IMR-90 (cell line): ENCODE measurements at regions not wholly inside any gene's neighbourhood (a gene's known extent, or its start where the extent isn't known, plus 50 kb on each side); places are given as distances from the start of the nearest gene placed in this dataset.

Source experiments
- ATAC-seq: fragments of 200-7000 bp; cut with Tn5 transposase; 2 replicates; pipeline ENCODE4 v1.9.1; 2020; ENCODE audit warnings: low read depth, mild to moderate bottlenecking, moderate library complexity
- BruUV-seq: library from RNA; stranded (reverse); fragments of 400-500 nt; replicated peaks from 2 replicates; lab custom pipeline; 2021; lab: Mats Ljungman, UMichigan
- CTCF ChIA-PET: fragments of 300-600 bp; formaldehyde crosslinking; extraction: SDS; loops from one replicate; lab custom pipeline; 2021; ENCODE audit warnings: antibody characterized with exemption; lab: Yijun Ruan, JAX
- POLR2A ChIA-PET: fragments of 300-600 bp; sonication (Branson Sonifier 250); formaldehyde crosslinking; loops from one replicate; lab custom pipeline; 2022; ENCODE audit warnings: antibody characterized with exemption; ENCODE audit not compliant: unreplicated experiment; lab: Charles Lee
- DNase-seq: peaks from one replicate; pipeline ENCODE4 v3.0.0; 2013
- H2AFZ ChIP-seq: replicated peaks from 2 replicates; pipeline ENCODE3; 2013; ENCODE audit warnings: low read length, mild to moderate bottlenecking; ENCODE audit not compliant: poor library complexity
- H2AK5ac ChIP-seq: 2 replicates; pipeline ENCODE4 v1.6.1; 2013; ENCODE audit warnings: low read depth, low read length, inconsistent platforms
- H2AK9ac ChIP-seq: replicated peaks from 2 replicates; pipeline ENCODE3; 2013; ENCODE audit warnings: mild to moderate bottlenecking, low read depth, low read length, moderate library complexity; ENCODE audit not compliant: poor library complexity
- H2BK120ac ChIP-seq: 2 replicates; pipeline ENCODE4 v1.6.1; 2013; ENCODE audit warnings: low read depth, low read length, inconsistent platforms
- H2BK15ac ChIP-seq: 3 replicates; pipeline ENCODE4 v1.6.1; 2013; ENCODE audit warnings: low read depth, low read length, inconsistent platforms
- H2BK20ac ChIP-seq: 2 replicates; pipeline ENCODE4 v1.6.1; 2013; ENCODE audit warnings: low read depth, mild to moderate bottlenecking, inconsistent platforms, low read length, moderate library complexity
- H2BK5ac ChIP-seq: 2 replicates; pipeline ENCODE4 v1.6.1; 2013; ENCODE audit warnings: mild to moderate bottlenecking, low read depth, low read length, inconsistent platforms; ENCODE audit not compliant: poor library complexity, severe bottlenecking
- H3K14ac ChIP-seq: replicated peaks from 2 replicates; pipeline ENCODE4 v1.6.1; 2013; ENCODE audit warnings: low read depth, low read length, inconsistent platforms
- H3K18ac ChIP-seq: 2 replicates; pipeline ENCODE4 v1.6.1; 2013; ENCODE audit warnings: low read depth, low read length, control low read depth
- H3K23ac ChIP-seq: 2 replicates; pipeline ENCODE4 v1.6.1; 2013; ENCODE audit warnings: low read depth, low read length, inconsistent platforms
- H3K27ac ChIP-seq: 2 replicates; pipeline ENCODE4 v1.5.1; 2013; ENCODE audit warnings: mild to moderate bottlenecking, control low read depth, low read length; ENCODE audit not compliant: insufficient read depth
- H3K27me3 ChIP-seq: 2 replicates; pipeline ENCODE4 v1.6.1; 2013; ENCODE audit warnings: low read length; ENCODE audit not compliant: control insufficient read depth, insufficient read depth
- H3K36me3 ChIP-seq: 2 replicates; pipeline ENCODE4 v1.6.1; 2013; ENCODE audit warnings: low read length, mixed read lengths; ENCODE audit not compliant: control insufficient read depth, insufficient read depth
- H3K4ac ChIP-seq: 2 replicates; pipeline ENCODE4 v1.6.1; 2013; ENCODE audit warnings: low read depth, low read length, inconsistent platforms
- H3K4me1 ChIP-seq: 2 replicates; pipeline ENCODE4 v1.6.1; 2013; ENCODE audit warnings: low read length, mixed read lengths; ENCODE audit not compliant: control insufficient read depth, insufficient read depth
- H3K4me2 ChIP-seq: 2 replicates; pipeline ENCODE4 v1.6.1; 2013; ENCODE audit warnings: low read depth, mild to moderate bottlenecking, control low read depth, low read length, moderate library complexity
- H3K4me3 ChIP-seq: 2 replicates; pipeline ENCODE4 v1.5.1; 2013; ENCODE audit warnings: low read depth, mild to moderate bottlenecking, control low read depth, low read length, moderate library complexity; ENCODE audit not compliant: insufficient read depth
- H3K56ac ChIP-seq: 2 replicates; pipeline ENCODE4 v1.6.1; 2013; ENCODE audit warnings: low read length, inconsistent platforms; ENCODE audit not compliant: insufficient read depth; ENCODE audit errors: extremely low read depth
- H3K79me1 ChIP-seq, 2 experiments: 2 replicates each; pipeline ENCODE4 v1.6.1; 2013; ENCODE audit warnings: low read length in 2 of 2, inconsistent platforms in 1 of 2, low read depth in 1 of 2
- H3K9ac ChIP-seq: 2 replicates; pipeline ENCODE4 v1.6.1; 2013; ENCODE audit warnings: low read depth, low read length, control low read depth
- H3K9me1 ChIP-seq: 2 replicates; pipeline ENCODE4 v1.6.1; 2013; ENCODE audit warnings: low read length, inconsistent platforms; ENCODE audit not compliant: insufficient read depth
- H3K9me3 ChIP-seq: 2 replicates; pipeline ENCODE4 v1.6.1; 2013; ENCODE audit warnings: low read length; ENCODE audit not compliant: control insufficient read depth, insufficient read depth
- H4K20me1 ChIP-seq: 2 replicates; pipeline ENCODE4 v1.6.1; 2013; ENCODE audit warnings: low read length, inconsistent platforms; ENCODE audit not compliant: insufficient read depth
- H4K5ac ChIP-seq: 2 replicates; pipeline ENCODE4 v1.6.1; 2013; ENCODE audit warnings: mild to moderate bottlenecking, low read depth, low read length, control low read depth
- H4K8ac ChIP-seq, 2 experiments: 2 replicates each; pipeline ENCODE4 v1.6.1; 2013; ENCODE audit warnings: low read depth in 2 of 2, low read length in 2 of 2, control low read depth in 1 of 2, inconsistent platforms in 1 of 2
- H4K91ac ChIP-seq: 2 replicates; pipeline ENCODE4 v1.6.1; 2013; ENCODE audit warnings: low read depth, low read length, inconsistent platforms; ENCODE audit not compliant: insufficient read depth
- BHLHE40 ChIP-seq: fragments of 150-350 bp; IDR thresholded peaks from 2 replicates; pipeline ENCODE4 v1.6.1; 2016; ENCODE audit warnings: mild to moderate bottlenecking, low read depth, low read length
- CEBPB ChIP-seq: IDR thresholded peaks from 2 replicates; pipeline ENCODE4 v1.6.1; 2012; ENCODE audit warnings: low read depth, low read length, improper control_type of control experiment
- CHD1 ChIP-seq: IDR thresholded peaks from 2 replicates; pipeline ENCODE4 v1.6.1; 2012; ENCODE audit warnings: low read depth, low read length, improper control_type of control experiment
- CTCF ChIP-seq: conservative IDR thresholded peaks from 2 replicates; pipeline ENCODE4 v1.5.1; 2012; ENCODE audit warnings: mild to moderate bottlenecking, low read depth, low read length, improper control_type of control experiment
- ELK1 ChIP-seq: fragments of 150-350 bp; IDR thresholded peaks from 2 replicates; pipeline ENCODE4 v1.6.1; 2016; ENCODE audit warnings: low read depth, mild to moderate bottlenecking, low read length, moderate library complexity, borderline replicate concordance
- FOS ChIP-seq: fragments of 150-350 bp; IDR thresholded peaks from 2 replicates; pipeline ENCODE4 v1.6.1; 2016; ENCODE audit warnings: low read depth, low read length
- MAFK ChIP-seq: IDR thresholded peaks from 2 replicates; pipeline ENCODE4 v1.6.1; 2012; ENCODE audit warnings: low read depth, low read length, improper control_type of control experiment
- MAZ ChIP-seq: IDR thresholded peaks from 2 replicates; pipeline ENCODE4 v1.6.1; 2012; ENCODE audit warnings: low read depth, mild to moderate bottlenecking, low read length, improper control_type of control experiment, moderate library complexity, borderline replicate concordance
- MXI1 ChIP-seq: IDR thresholded peaks from 2 replicates; pipeline ENCODE4 v1.6.1; 2012; ENCODE audit warnings: low read depth, mild to moderate bottlenecking, low read length, moderate library complexity, borderline replicate concordance
- NFE2L2 ChIP-seq: fragments of 150-350 bp; IDR thresholded peaks from 2 replicates; pipeline ENCODE4 v1.6.1; 2016; ENCODE audit warnings: low read depth, mild to moderate bottlenecking, low read length
- POLR2A ChIP-seq: IDR thresholded peaks from 2 replicates; pipeline ENCODE4 v1.6.1; 2012; ENCODE audit warnings: mild to moderate bottlenecking, low read depth, low read length
- RAD21 ChIP-seq: IDR thresholded peaks from 2 replicates; pipeline ENCODE4 v1.6.1; 2012; ENCODE audit warnings: low read length, improper control_type of control experiment
- RCOR1 ChIP-seq: IDR thresholded peaks from 2 replicates; pipeline ENCODE4 v1.6.1; 2012; ENCODE audit warnings: mild to moderate bottlenecking, low read length, improper control_type of control experiment; ENCODE audit not compliant: insufficient replicate concordance
- RFX5 ChIP-seq: IDR thresholded peaks from 2 replicates; pipeline ENCODE4 v1.8.0; 2012; ENCODE audit warnings: low read depth, mild to moderate bottlenecking, low read length, moderate library complexity
- SMC3 ChIP-seq: fragments of 150-350 bp; IDR thresholded peaks from 2 replicates; pipeline ENCODE4 v1.6.1; 2016; ENCODE audit warnings: low read depth, mild to moderate bottlenecking, antibody characterized with exemption, low read length, moderate library complexity
- WGBS, 2 experiments: methylation state at CpG; one replicate each; pipeline versions ENCODE4 v1.1.5 to v1.1.7; 2013; ENCODE audit warnings: missing lambda C conversion rate in 2 of 2; ENCODE audit not compliant: insufficient read length in 1 of 2; ENCODE audit errors: extremely low coverage in 2 of 2; 5-methylcytosine and 5-hydroxymethylcytosine counted together
- dilution Hi-C: fragments of 300-500 bp; cut with HindIII; formaldehyde crosslinking; loops from one replicate; pipeline ENCODE4 v1.14.3; 2018; ENCODE audit warnings: low sequenced_read_pairs; ENCODE audit not compliant: unreplicated experiment
- in situ Hi-C: fragments of 300-500 bp; cut with MboI; formaldehyde crosslinking; loops from 3 replicates; pipeline ENCODE4 v1.14.3; 2019; ENCODE audit warnings: low sequenced_read_pairs, inconsistent platforms, mixed read lengths
- intact Hi-C: fragments of 100-400 bp; cut with micrococcal nuclease; formaldehyde crosslinking; loops from 2 replicates; pipeline ENCODE4 v1.10.0; 2022
- TF ChIP-seq, protein P1 (sequence below): fragments of 150-350 bp; IDR thresholded peaks from 2 replicates; pipeline ENCODE4 v1.6.1; 2017; ENCODE audit warnings: mild to moderate bottlenecking, antibody characterized with exemption, low read length, low read depth

GRCh38 chr2:142502402-142502801 lies 371.6 kb upstream of the LRP1B start:
- in situ Hi-C loops (no loop called here), dilution Hi-C loops (no loop called here), intact Hi-C loops (no loop called here)
- Histone ChIP-seq H3K4me2 (no peak overlapping the region), H2BK5ac (no peak overlapping the region), H4K20me1 (no peaks in the 10 kb centered on the region), H3K56ac (no peak overlapping the region), H3K4me1 (no peaks in the 10 kb centered on the region), H2BK15ac (no peak overlapping the region), H2AK9ac (no peak overlapping the region), H3K9me1 (no peaks in the 10 kb centered on the region), H2BK20ac (no peak overlapping the region), H3K27me3 (no peaks in the 10 kb centered on the region), H3K4ac (no peak overlapping the region), H4K5ac (no peak overlapping the region), H3K27ac (no peak overlapping the region), H2AFZ (no peak overlapping the region), H3K79me1 (no peaks in the 10 kb centered on the region), H2AK5ac (no peak overlapping the region), H3K9me3 (no peaks in the 10 kb centered on the region), H3K18ac (no peak overlapping the region), H3K14ac (no peak overlapping the region), H3K36me3 (no peaks in the 10 kb centered on the region), H3K23ac (no peak overlapping the region), H3K9ac (no peak overlapping the region), H4K91ac (no peak overlapping the region), H2BK120ac (no peak overlapping the region), H4K8ac (no peak overlapping the region), H3K4me3 (no peak overlapping the region)
- no CpG with 5 or more reads among the region's 1 CpG for WGBS, 2 experiments
- TF ChIP-seq CTCF, result no peak
- TF ChIP-seq RFX5, result no peak
- TF ChIP-seq POLR2A, result no peak
- TF ChIP-seq MAZ, result no peak
- TF ChIP-seq RAD21, result no peak
- no peak for TF ChIP-seq CHD1
- TF ChIP-seq RCOR1, result no peak
- no peak for TF ChIP-seq ELK1
- no peak for TF ChIP-seq NFE2L2
- TF ChIP-seq CEBPB, result no peak
- TF ChIP-seq, protein P1, sequence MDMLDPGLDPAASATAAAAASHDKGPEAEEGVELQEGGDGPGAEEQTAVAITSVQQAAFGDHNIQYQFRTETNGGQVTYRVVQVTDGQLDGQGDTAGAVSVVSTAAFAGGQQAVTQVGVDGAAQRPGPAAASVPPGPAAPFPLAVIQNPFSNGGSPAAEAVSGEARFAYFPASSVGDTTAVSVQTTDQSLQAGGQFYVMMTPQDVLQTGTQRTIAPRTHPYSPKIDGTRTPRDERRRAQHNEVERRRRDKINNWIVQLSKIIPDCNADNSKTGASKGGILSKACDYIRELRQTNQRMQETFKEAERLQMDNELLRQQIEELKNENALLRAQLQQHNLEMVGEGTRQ, result no peak
- no peak for TF ChIP-seq MAFK
- TF ChIP-seq MXI1, result no peak
- no peak for TF ChIP-seq SMC3
- TF ChIP-seq FOS, result no peak
- TF ChIP-seq BHLHE40, result no peak
- ATAC-seq (no peak), DNase-seq (no peak)
- no TSS peak for BruUV-seq
- POLR2A ChIA-PET, result no interaction called here
- CTCF ChIA-PET, result no interaction called here
